GM12878 (cell line): ENCODE measurements at regions not wholly inside any gene's neighbourhood (a gene's known extent, or its start where the extent isn't known, plus 50 kb on each side); places are given as distances from the start of the nearest gene placed in this dataset.

Experiments
- ATAC-seq: fragments of 200-7000 bp; cut with Tn5 transposase; 3 replicates; pipeline ENCODE4 v1.9.1; 2020; ENCODE audit warnings: mild to moderate bottlenecking, moderate library complexity
- BruUV-seq: library from RNA; stranded (reverse); fragments of 400-500 nt; replicated peaks from 2 replicates; lab custom pipeline; 2021; lab: Mats Ljungman, UMichigan
- CTCF ChIA-PET: fragments of 300-600 bp; sonication (Branson Sonifier 250); formaldehyde crosslinking; extraction: SDS; loops from one replicate; lab custom pipeline; 2021; ENCODE audit warnings: inconsistent platforms; lab: Yijun Ruan, JAX
- POLR2A ChIA-PET: fragments of 350-600 bp; formaldehyde crosslinking; extraction: SDS; loops from one replicate; lab custom pipeline; 2021; ENCODE audit warnings: inconsistent platforms; lab: Charles Lee
- RAD21 ChIA-PET: fragments of 300-600 bp; sonication (Branson Sonifier 250); formaldehyde crosslinking; loops from one replicate; lab custom pipeline; 2023; ENCODE audit warnings: antibody characterized with exemption; ENCODE audit not compliant: unreplicated experiment; lab: Charles Lee
- SMC1A ChIA-PET: fragments of 300-600 bp; sonication (Branson Sonifier 250); formaldehyde crosslinking; loops from one replicate; lab custom pipeline; 2023; ENCODE audit not compliant: unreplicated experiment, uncharacterized antibody; lab: Charles Lee
- DNase-seq: peaks from one replicate; pipeline ENCODE4 v3.0.0-alpha.2; 2011; ENCODE audit warnings: low read depth, low spot score
- FAIRE-seq: peaks from 3 replicates; lab custom pipeline; 2011; peaks lifted over from hg19 to GRCh38; lab: Jason Lieb, UNC
- H2AFZ ChIP-seq: 2 replicates; pipeline ENCODE4 v1.6.0; 2011; ENCODE audit warnings: low read depth, low read length, control low read depth; ENCODE audit not compliant: control insufficient read depth
- H3K27ac ChIP-seq: 2 replicates; pipeline ENCODE4 v1.5.1; 2011; ENCODE audit warnings: control low read depth; ENCODE audit not compliant: control insufficient read depth, insufficient read depth
- H3K27me3 ChIP-seq, 2 experiments: replicated peaks in 1 of 2; 2 replicates each; pipeline versions ENCODE4 v1.6.0 to v1.6.1; 2011; ENCODE audit warnings: low read length in 1 of 2; ENCODE audit not compliant: control insufficient read depth in 2 of 2, insufficient read depth in 2 of 2
- H3K36me3 ChIP-seq, 2 experiments: 2 replicates each; pipeline ENCODE4 v1.5.1; 2011; ENCODE audit warnings: low read length in 1 of 2; ENCODE audit not compliant: control insufficient read depth in 2 of 2, insufficient read depth in 2 of 2
- H3K4me1 ChIP-seq: 2 replicates; pipeline ENCODE4 v1.6.1; 2011; ENCODE audit warnings: mild to moderate bottlenecking, low read length, moderate library complexity, mixed read lengths; ENCODE audit not compliant: control insufficient read depth, insufficient read depth
- H3K4me2 ChIP-seq: 2 replicates; pipeline ENCODE4 v1.6.0; 2011; ENCODE audit warnings: control low read depth; ENCODE audit not compliant: control insufficient read depth, insufficient read depth
- H3K4me3 ChIP-seq: fragments of 200-600 bp; sonication (generic); 2 replicates; pipeline ENCODE4 v1.5.1; 2016
- H3K79me2 ChIP-seq: 2 replicates; pipeline ENCODE4 v1.6.0; 2011; ENCODE audit warnings: low read length; ENCODE audit not compliant: control insufficient read depth, insufficient read depth
- H3K9ac ChIP-seq: 2 replicates; pipeline ENCODE4 v1.8.0; 2011; ENCODE audit warnings: low read length, control low read depth, mixed read lengths; ENCODE audit not compliant: control insufficient read depth, insufficient read depth
- H3K9me3 ChIP-seq: replicated peaks from 3 replicates; pipeline ENCODE4 v1.5.1; 2011; ENCODE audit warnings: mild to moderate bottlenecking, low read length; ENCODE audit not compliant: control insufficient read depth, insufficient read depth
- H4K20me1 ChIP-seq: 2 replicates; pipeline ENCODE4 v1.6.0; 2011; ENCODE audit not compliant: control insufficient read depth, insufficient read depth
- DPF2 ChIP-seq: fragments of 450-650 bp; IDR thresholded peaks from 2 replicates; pipeline ENCODE4 v1.6.1; 2017; ENCODE audit warnings: mild to moderate bottlenecking
- KAT2A ChIP-seq: conservative IDR thresholded peaks from 2 replicates; pipeline ENCODE4 v1.6.1; 2011; ENCODE audit warnings: low read depth, low read length; ENCODE audit not compliant: control insufficient read depth
- NR2C1 ChIP-seq: fragments of 450-650 bp; IDR thresholded peaks from 2 replicates; pipeline ENCODE4 v1.6.1; 2017; ENCODE audit warnings: antibody characterized with exemption, mild to moderate bottlenecking, moderate library complexity
- PML ChIP-seq: IDR thresholded peaks from 2 replicates; pipeline ENCODE4 v1.6.1; 2012; ENCODE audit warnings: low read length, inconsistent platforms
- PRDM15 ChIP-seq: fragments of 450-650 bp; formaldehyde crosslinking; IDR thresholded peaks from 2 replicates; pipeline ENCODE4 v1.4.0; 2020; ENCODE audit warnings: mild to moderate bottlenecking, moderate library complexity
- TCF7 ChIP-seq: IDR thresholded peaks from 2 replicates; pipeline ENCODE4 v1.6.1; 2014; ENCODE audit warnings: antibody characterized with exemption, borderline replicate concordance
- YY1 ChIP-seq: IDR thresholded peaks from 2 replicates; pipeline ENCODE4 v1.6.1; 2011; ENCODE audit warnings: low read depth, mild to moderate bottlenecking, low read length
- ZBTB40 ChIP-seq: fragments of 450-650 bp; IDR thresholded peaks from 2 replicates; pipeline ENCODE4 v1.6.1; 2016; ENCODE audit warnings: mild to moderate bottlenecking, moderate library complexity, borderline replicate concordance
- ZNF622 ChIP-seq: fragments of 450-650 bp; IDR thresholded peaks from 2 replicates; pipeline ENCODE4 v1.6.1; 2017; ENCODE audit warnings: mild to moderate bottlenecking, inconsistent platforms
- WGBS: methylation state at CpG from one replicate; pipeline ENCODE4 v1.1.6; 2016; ENCODE audit warnings: low lambda C conversion rate; ENCODE audit not compliant: insufficient replicate concordance, insufficient coverage; ENCODE audit errors: missing lambda C conversion rate; 5-methylcytosine and 5-hydroxymethylcytosine counted together
- in situ Hi-C: fragments of 300-500 bp; cut with MboI; formaldehyde crosslinking; loops from 9 replicates; pipeline ENCODE4 v1.14.3; 2018; ENCODE audit warnings: mixed read lengths
- intact Hi-C: fragments of 100-400 bp; cut with micrococcal nuclease; formaldehyde crosslinking; loops from one replicate; pipeline ENCODE4 v1.14.2; 2022; ENCODE audit not compliant: unreplicated experiment
- TF ChIP-seq, protein P1 (sequence below): fragments of 450-650 bp; IDR thresholded peaks from 2 replicates; pipeline ENCODE4 v1.6.1; 2014; ENCODE audit warnings: mild to moderate bottlenecking
- TF ChIP-seq, protein P2 (sequence below): fragments of 450-650 bp; conservative IDR thresholded peaks from 2 replicates; pipeline ENCODE4 v1.6.1; 2017; ENCODE audit warnings: mild to moderate bottlenecking, moderate library complexity
- TF ChIP-seq, protein P3 (sequence below): IDR thresholded peaks from 2 replicates; pipeline ENCODE4 v1.6.1; 2011; ENCODE audit warnings: low read depth, low read length, improper control_type of control experiment, borderline replicate concordance

DNA sequence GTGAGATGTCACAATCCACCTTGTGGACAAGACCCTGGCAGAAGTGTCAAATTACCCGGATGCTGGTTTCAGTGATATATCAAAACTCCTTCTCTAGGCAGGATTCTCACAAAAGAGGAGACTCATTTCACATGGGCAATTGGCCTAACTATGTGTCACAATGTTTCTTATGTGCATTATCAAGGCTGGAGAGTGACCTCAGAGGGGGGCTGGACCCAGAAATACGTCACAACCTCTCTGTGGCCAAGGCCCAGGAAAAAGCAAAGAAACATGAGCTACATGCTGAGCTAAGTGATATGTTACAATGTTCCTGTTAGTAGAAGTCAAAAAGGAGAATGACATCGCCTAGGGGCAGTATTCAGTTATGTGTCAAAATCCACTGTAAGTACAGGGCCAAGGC is 1031.2 kb upstream of the AMELY start (continued):
- TF ChIP-seq, protein P1, sequence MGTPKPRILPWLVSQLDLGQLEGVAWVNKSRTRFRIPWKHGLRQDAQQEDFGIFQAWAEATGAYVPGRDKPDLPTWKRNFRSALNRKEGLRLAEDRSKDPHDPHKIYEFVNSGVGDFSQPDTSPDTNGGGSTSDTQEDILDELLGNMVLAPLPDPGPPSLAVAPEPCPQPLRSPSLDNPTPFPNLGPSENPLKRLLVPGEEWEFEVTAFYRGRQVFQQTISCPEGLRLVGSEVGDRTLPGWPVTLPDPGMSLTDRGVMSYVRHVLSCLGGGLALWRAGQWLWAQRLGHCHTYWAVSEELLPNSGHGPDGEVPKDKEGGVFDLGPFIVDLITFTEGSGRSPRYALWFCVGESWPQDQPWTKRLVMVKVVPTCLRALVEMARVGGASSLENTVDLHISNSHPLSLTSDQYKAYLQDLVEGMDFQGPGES = no peak
- TF ChIP-seq, protein P2, sequence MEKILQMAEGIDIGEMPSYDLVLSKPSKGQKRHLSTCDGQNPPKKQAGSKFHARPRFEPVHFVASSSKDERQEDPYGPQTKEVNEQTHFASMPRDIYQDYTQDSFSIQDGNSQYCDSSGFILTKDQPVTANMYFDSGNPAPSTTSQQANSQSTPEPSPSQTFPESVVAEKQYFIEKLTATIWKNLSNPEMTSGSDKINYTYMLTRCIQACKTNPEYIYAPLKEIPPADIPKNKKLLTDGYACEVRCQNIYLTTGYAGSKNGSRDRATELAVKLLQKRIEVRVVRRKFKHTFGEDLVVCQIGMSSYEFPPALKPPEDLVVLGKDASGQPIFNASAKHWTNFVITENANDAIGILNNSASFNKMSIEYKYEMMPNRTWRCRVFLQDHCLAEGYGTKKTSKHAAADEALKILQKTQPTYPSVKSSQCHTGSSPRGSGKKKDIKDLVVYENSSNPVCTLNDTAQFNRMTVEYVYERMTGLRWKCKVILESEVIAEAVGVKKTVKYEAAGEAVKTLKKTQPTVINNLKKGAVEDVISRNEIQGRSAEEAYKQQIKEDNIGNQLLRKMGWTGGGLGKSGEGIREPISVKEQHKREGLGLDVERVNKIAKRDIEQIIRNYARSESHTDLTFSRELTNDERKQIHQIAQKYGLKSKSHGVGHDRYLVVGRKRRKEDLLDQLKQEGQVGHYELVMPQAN = no peak
- TF ChIP-seq, protein P3, sequence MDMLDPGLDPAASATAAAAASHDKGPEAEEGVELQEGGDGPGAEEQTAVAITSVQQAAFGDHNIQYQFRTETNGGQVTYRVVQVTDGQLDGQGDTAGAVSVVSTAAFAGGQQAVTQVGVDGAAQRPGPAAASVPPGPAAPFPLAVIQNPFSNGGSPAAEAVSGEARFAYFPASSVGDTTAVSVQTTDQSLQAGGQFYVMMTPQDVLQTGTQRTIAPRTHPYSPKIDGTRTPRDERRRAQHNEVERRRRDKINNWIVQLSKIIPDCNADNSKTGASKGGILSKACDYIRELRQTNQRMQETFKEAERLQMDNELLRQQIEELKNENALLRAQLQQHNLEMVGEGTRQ = no peak
- TF ChIP-seq KAT2A (no peak), YY1 (no peak)

DNA sequence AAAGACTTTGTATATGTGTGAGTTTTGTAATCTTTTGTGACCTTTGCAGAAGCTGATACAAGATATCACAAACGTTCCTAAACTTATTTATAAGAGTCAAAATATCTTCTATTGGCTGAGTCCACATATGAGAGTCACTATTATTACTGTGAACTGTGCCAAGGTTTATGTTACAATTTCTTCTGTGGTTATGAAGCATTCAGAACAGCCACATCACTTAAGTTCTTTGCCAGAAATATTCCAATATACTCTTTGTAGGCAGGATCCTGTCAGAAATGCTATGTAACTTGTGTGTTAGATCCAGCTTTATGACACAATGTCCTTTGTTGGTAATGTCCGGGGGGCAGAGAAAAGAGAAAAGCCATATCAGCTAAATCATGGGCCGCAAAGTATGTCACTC is 1030.3 kb upstream of the AMELY start:
- Histone ChIP-seq H3K9ac (no peak overlapping the region), H3K36me3 (no peaks in the 10 kb centered on the region), H3K4me3 (no peak overlapping the region), H3K4me2 (no peak overlapping the region), H2AFZ (no peak overlapping the region), H3K4me1 (no peaks in the 10 kb centered on the region), H3K9me3 (no peaks in the 10 kb centered on the region), H3K27ac (no peak overlapping the region), H4K20me1 (no peaks in the 10 kb centered on the region), H3K27me3 (no peaks in the 10 kb centered on the region), H3K79me2 (no peaks in the 10 kb centered on the region)
- WGBS = no CpG with 5 or more reads among the region's 3 CpGs
- ChIA-PET CTCF (no interaction called here), SMC1A (no interaction called here), RAD21 (no interaction called here), POLR2A (no interaction called here)
- BruUV-seq = no TSS peak
- in situ Hi-C loops (no loop called here), intact Hi-C loops (no loop called here)
- FAIRE-seq = no peak
- no peak for ATAC-seq
- TF ChIP-seq ZNF622 (no peak), NR2C1 (no peak), ZBTB40 (no peak), PML (no peak), TCF7 (no peak), DPF2 (no peak), PRDM15 (CRISPR knock-in tag) (no peak)
- no peak for DNase-seq
